GM12878 (cell line): ENCODE measurements at regions not wholly inside any gene's neighbourhood (a gene's known extent, or its start where the extent isn't known, plus 50 kb on each side); places are given as distances from the start of the nearest gene placed in this dataset.

Source experiments
- ATAC-seq: fragments of 200-7000 bp; cut with Tn5 transposase; 3 replicates; pipeline ENCODE4 v1.9.1; 2020; ENCODE audit warnings: mild to moderate bottlenecking, moderate library complexity
- BruUV-seq: library from RNA; stranded (reverse); fragments of 400-500 nt; replicated peaks from 2 replicates; lab custom pipeline; 2021; lab: Mats Ljungman, UMichigan
- CTCF ChIA-PET: fragments of 300-600 bp; sonication (Branson Sonifier 250); formaldehyde crosslinking; extraction: SDS; loops from one replicate; lab custom pipeline; 2021; ENCODE audit warnings: inconsistent platforms; lab: Yijun Ruan, JAX
- POLR2A ChIA-PET: fragments of 350-600 bp; formaldehyde crosslinking; extraction: SDS; loops from one replicate; lab custom pipeline; 2021; ENCODE audit warnings: inconsistent platforms; lab: Charles Lee
- RAD21 ChIA-PET: fragments of 300-600 bp; sonication (Branson Sonifier 250); formaldehyde crosslinking; loops from one replicate; lab custom pipeline; 2023; ENCODE audit warnings: antibody characterized with exemption; ENCODE audit not compliant: unreplicated experiment; lab: Charles Lee
- SMC1A ChIA-PET: fragments of 300-600 bp; sonication (Branson Sonifier 250); formaldehyde crosslinking; loops from one replicate; lab custom pipeline; 2023; ENCODE audit not compliant: unreplicated experiment, uncharacterized antibody; lab: Charles Lee
- DNase-seq: peaks from one replicate; pipeline ENCODE4 v3.0.0-alpha.2; 2011; ENCODE audit warnings: low read depth, low spot score
- FAIRE-seq: peaks from 3 replicates; lab custom pipeline; 2011; peaks lifted over from hg19 to GRCh38; lab: Jason Lieb, UNC
- H2AFZ ChIP-seq: 2 replicates; pipeline ENCODE4 v1.6.0; 2011; ENCODE audit warnings: low read depth, low read length, control low read depth; ENCODE audit not compliant: control insufficient read depth
- H3K27ac ChIP-seq: 2 replicates; pipeline ENCODE4 v1.5.1; 2011; ENCODE audit warnings: control low read depth; ENCODE audit not compliant: control insufficient read depth, insufficient read depth
- H3K27me3 ChIP-seq, 2 experiments: replicated peaks in 1 of 2; 2 replicates each; pipeline versions ENCODE4 v1.6.0 to v1.6.1; 2011; ENCODE audit warnings: low read length in 1 of 2; ENCODE audit not compliant: control insufficient read depth in 2 of 2, insufficient read depth in 2 of 2
- H3K36me3 ChIP-seq, 2 experiments: 2 replicates each; pipeline ENCODE4 v1.5.1; 2011; ENCODE audit warnings: low read length in 1 of 2; ENCODE audit not compliant: control insufficient read depth in 2 of 2, insufficient read depth in 2 of 2
- H3K4me1 ChIP-seq: 2 replicates; pipeline ENCODE4 v1.6.1; 2011; ENCODE audit warnings: mild to moderate bottlenecking, low read length, moderate library complexity, mixed read lengths; ENCODE audit not compliant: control insufficient read depth, insufficient read depth
- H3K4me2 ChIP-seq: 2 replicates; pipeline ENCODE4 v1.6.0; 2011; ENCODE audit warnings: control low read depth; ENCODE audit not compliant: control insufficient read depth, insufficient read depth
- H3K4me3 ChIP-seq: fragments of 200-600 bp; sonication (generic); 2 replicates; pipeline ENCODE4 v1.5.1; 2016
- H3K79me2 ChIP-seq: 2 replicates; pipeline ENCODE4 v1.6.0; 2011; ENCODE audit warnings: low read length; ENCODE audit not compliant: control insufficient read depth, insufficient read depth
- H3K9ac ChIP-seq: 2 replicates; pipeline ENCODE4 v1.8.0; 2011; ENCODE audit warnings: low read length, control low read depth, mixed read lengths; ENCODE audit not compliant: control insufficient read depth, insufficient read depth
- H3K9me3 ChIP-seq: replicated peaks from 3 replicates; pipeline ENCODE4 v1.5.1; 2011; ENCODE audit warnings: mild to moderate bottlenecking, low read length; ENCODE audit not compliant: control insufficient read depth, insufficient read depth
- H4K20me1 ChIP-seq: 2 replicates; pipeline ENCODE4 v1.6.0; 2011; ENCODE audit not compliant: control insufficient read depth, insufficient read depth
- CEBPB ChIP-seq, 2 experiments: fragments of 150-350 bp in 1 of 2; IDR thresholded peaks; 2 replicates each; pipeline ENCODE4 v1.6.1; 2012 to 2014; ENCODE audit warnings: low read depth in 2 of 2, low read length in 2 of 2, borderline replicate concordance in 1 of 2, inconsistent platforms in 1 of 2
- CHD2 ChIP-seq: IDR thresholded peaks from 2 replicates; pipeline ENCODE4 v1.6.1; 2011; ENCODE audit warnings: low read depth, low read length, improper control_type of control experiment, borderline replicate concordance
- CTCF ChIP-seq, 3 experiments: IDR thresholded peaks in 2 of 3; conservative IDR thresholded peaks in 1 of 3; 2 replicates each; pipeline ENCODE4 v1.5.1; 2011; ENCODE audit warnings: low read depth in 3 of 3, low read length in 3 of 3, mild to moderate bottlenecking in 3 of 3, control low read depth in 2 of 3, moderate library complexity in 2 of 3, inconsistent platforms in 1 of 3, mixed read lengths in 1 of 3; ENCODE audit not compliant: control insufficient read depth in 2 of 3, insufficient read depth in 1 of 3; ENCODE audit errors: extremely low read depth in 1 of 3
- GABPA ChIP-seq: IDR thresholded peaks from 2 replicates; pipeline ENCODE4 v1.6.1; 2014; ENCODE audit warnings: antibody characterized with exemption, low read depth, mild to moderate bottlenecking, inconsistent platforms
- HCFC1 ChIP-seq: fragments of 150-350 bp; IDR thresholded peaks from 2 replicates; pipeline ENCODE4 v1.6.1; 2014; ENCODE audit warnings: low read length
- KAT2A ChIP-seq: conservative IDR thresholded peaks from 2 replicates; pipeline ENCODE4 v1.6.1; 2011; ENCODE audit warnings: low read depth, low read length; ENCODE audit not compliant: control insufficient read depth
- KDM1A ChIP-seq: fragments of 200-600 bp; sonication (generic); IDR thresholded peaks from 2 replicates; pipeline ENCODE4 v1.6.1; 2016; ENCODE audit warnings: borderline replicate concordance
- LARP7 ChIP-seq: fragments of 450-650 bp; IDR thresholded peaks from 2 replicates; pipeline ENCODE4 v1.6.1; 2017; ENCODE audit warnings: mild to moderate bottlenecking
- POU2F2 ChIP-seq: IDR thresholded peaks from 3 replicates; pipeline ENCODE4 v1.6.1; 2011; ENCODE audit warnings: low read depth, mild to moderate bottlenecking, low read length, borderline replicate concordance
- PRDM15 ChIP-seq: fragments of 450-650 bp; formaldehyde crosslinking; IDR thresholded peaks from 2 replicates; pipeline ENCODE4 v1.4.0; 2020; ENCODE audit warnings: mild to moderate bottlenecking, moderate library complexity
- RB1 ChIP-seq: fragments of 450-650 bp; formaldehyde crosslinking; IDR thresholded peaks from 2 replicates; pipeline ENCODE4 v1.6.1; 2017; ENCODE audit warnings: mild to moderate bottlenecking, borderline replicate concordance
- SPI1 ChIP-seq: IDR thresholded peaks from 2 replicates; pipeline ENCODE4 v1.6.1; 2011; ENCODE audit warnings: low read depth, mild to moderate bottlenecking, low read length, moderate library complexity, borderline replicate concordance; ENCODE audit not compliant: insufficient read depth
- SRF ChIP-seq, 2 experiments: IDR thresholded peaks; 2 replicates each; pipeline ENCODE4 v1.6.1; 2011; ENCODE audit warnings: low read depth in 2 of 2, low read length in 2 of 2, mild to moderate bottlenecking in 1 of 2, moderate library complexity in 1 of 2
- STAT1 ChIP-seq: fragments of 450-650 bp; conservative IDR thresholded peaks from 2 replicates; pipeline ENCODE4 v1.6.1; 2014; ENCODE audit warnings: antibody characterized with exemption, mild to moderate bottlenecking
- SUZ12 ChIP-seq: fragments of 200-600 bp; sonication (generic); IDR thresholded peaks from one replicate; pipeline ENCODE4 v1.6.1; 2018; ENCODE audit warnings: antibody characterized with exemption, mild to moderate bottlenecking; ENCODE audit not compliant: unreplicated experiment
- WRNIP1 ChIP-seq: IDR thresholded peaks from 2 replicates; pipeline ENCODE4 v1.6.1; 2011; ENCODE audit warnings: low read depth, low read length, improper control_type of control experiment, borderline replicate concordance
- WGBS: methylation state at CpG from one replicate; pipeline ENCODE4 v1.1.6; 2016; ENCODE audit warnings: low lambda C conversion rate; ENCODE audit not compliant: insufficient replicate concordance, insufficient coverage; ENCODE audit errors: missing lambda C conversion rate; 5-methylcytosine and 5-hydroxymethylcytosine counted together
- in situ Hi-C: fragments of 300-500 bp; cut with MboI; formaldehyde crosslinking; loops from 9 replicates; pipeline ENCODE4 v1.14.3; 2018; ENCODE audit warnings: mixed read lengths
- intact Hi-C: fragments of 100-400 bp; cut with micrococcal nuclease; formaldehyde crosslinking; loops from one replicate; pipeline ENCODE4 v1.14.2; 2022; ENCODE audit not compliant: unreplicated experiment
- TF ChIP-seq, protein P1 (sequence below): fragments of 450-650 bp; IDR thresholded peaks from 2 replicates; pipeline ENCODE4 v1.6.1; 2018; ENCODE audit warnings: borderline replicate concordance, mild to moderate bottlenecking; ENCODE audit not compliant: partially characterized antibody

DNA sequence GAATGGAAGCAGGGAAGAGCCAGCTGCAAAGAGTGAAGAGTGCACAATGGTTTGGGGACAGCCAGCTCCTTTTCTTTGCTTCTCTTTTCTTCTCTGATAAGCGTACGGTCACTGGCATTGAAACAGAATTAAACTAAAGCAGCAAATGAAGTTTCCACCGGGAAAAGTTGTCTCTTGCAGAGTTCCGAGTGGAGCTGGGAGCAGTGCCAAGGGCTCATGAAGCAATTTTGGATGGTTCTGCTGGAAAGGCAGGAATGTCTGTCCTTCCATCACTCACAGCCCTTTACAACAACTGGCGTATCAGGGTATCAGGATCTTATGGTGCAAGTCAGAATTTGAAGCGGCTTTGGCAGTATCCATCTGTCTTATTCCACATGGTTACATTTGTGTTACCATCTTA, 1042.9 kb downstream of the NTRK3 start:
- no peak for FAIRE-seq
- no peaks in the 10 kb centered on the region for H3K9me3 ChIP-seq
- WGBS = 43% methylated on average over 6 of the region's 6 CpGs
- no peaks in the 10 kb centered on the region for H3K27me3 ChIP-seq
- no peak overlapping the region for H3K27ac ChIP-seq
- intact Hi-C loops (no loop called here), in situ Hi-C loops (no loop called here)
- ChIA-PET RAD21 (no interaction called here), CTCF (no interaction called here), SMC1A (no interaction called here), POLR2A (no interaction called here)
- no peak overlapping the region for H3K4me2 ChIP-seq
- no peaks in the 10 kb centered on the region for H3K36me3 ChIP-seq
- H3K4me1 ChIP-seq = no peaks in the 10 kb centered on the region
- DNase-seq = no peak
- no peaks in the 10 kb centered on the region for H3K79me2 ChIP-seq
- no peak overlapping the region for H3K9ac ChIP-seq
- no TSS peak for BruUV-seq
- H4K20me1 ChIP-seq = no peaks in the 10 kb centered on the region
- ATAC-seq = no peak
- H2AFZ ChIP-seq = no peak overlapping the region
- H3K4me3 ChIP-seq = no peak overlapping the region
- TF ChIP-seq POU2F2 (no peak), PRDM15 (no peak), CHD2 (no peak), SRF (IDR thresholded peaks at IDR 0.05; ENCODE audit: low read depth in 2 of 2, low read length in 2 of 2) (no peak), SPI1 (no peak), CEBPB (IDR thresholded peaks at IDR 0.05; ENCODE audit: borderline replicate concordance in 1 of 2, low read depth in 2 of 2, low read length in 2 of 2) (no peak), RB1 (no peak), WRNIP1 (no peak), LARP7 (no peak), KAT2A (no peak), SUZ12 (no peak), GABPA (no peak), STAT1 (no peak), CTCF (IDR thresholded peaks at IDR 0.05 in 2 of 3, conservative IDR thresholded peaks at IDR 0.05 in 1 of 3; ENCODE audit: control insufficient read depth in 2 of 3, extremely low read depth in 1 of 3, insufficient read depth in 1 of 3, low read depth in 3 of 3, low read length in 3 of 3) (no peak), HCFC1 (no peak), KDM1A (no peak)
- TF ChIP-seq, protein P1, sequence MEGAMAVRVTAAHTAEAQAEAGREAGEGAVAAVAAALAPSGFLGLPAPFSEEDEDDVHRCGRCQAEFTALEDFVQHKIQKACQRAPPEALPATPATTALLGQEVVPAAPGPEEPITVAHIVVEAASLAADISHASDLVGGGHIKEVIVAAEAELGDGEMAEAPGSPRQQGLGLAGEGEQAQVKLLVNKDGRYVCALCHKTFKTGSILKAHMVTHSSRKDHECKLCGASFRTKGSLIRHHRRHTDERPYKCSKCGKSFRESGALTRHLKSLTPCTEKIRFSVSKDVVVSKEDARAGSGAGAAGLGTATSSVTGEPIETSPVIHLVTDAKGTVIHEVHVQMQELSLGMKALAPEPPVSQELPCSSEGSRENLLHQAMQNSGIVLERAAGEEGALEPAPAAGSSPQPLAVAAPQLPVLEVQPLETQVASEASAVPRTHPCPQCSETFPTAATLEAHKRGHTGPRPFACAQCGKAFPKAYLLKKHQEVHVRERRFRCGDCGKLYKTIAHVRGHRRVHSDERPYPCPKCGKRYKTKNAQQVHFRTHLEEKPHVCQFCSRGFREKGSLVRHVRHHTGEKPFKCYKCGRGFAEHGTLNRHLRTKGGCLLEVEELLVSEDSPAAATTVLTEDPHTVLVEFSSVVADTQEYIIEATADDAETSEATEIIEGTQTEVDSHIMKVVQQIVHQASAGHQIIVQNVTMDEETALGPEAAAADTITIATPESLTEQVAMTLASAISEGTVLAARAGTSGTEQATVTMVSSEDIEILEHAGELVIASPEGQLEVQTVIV = no peak
